H1 (cell line): ENCODE measurements at regions not wholly inside any gene's neighbourhood (a gene's known extent, or its start where the extent isn't known, plus 50 kb on each side); places are given as distances from the start of the nearest gene placed in this dataset.

ENCODE experiments used
- CTCF ChIA-PET: fragments of 300-600 bp; sonication (Branson Sonifier 250); formaldehyde crosslinking; loops from one replicate; lab custom pipeline; 2021; ENCODE audit not compliant: partially characterized antibody; lab: Charles Lee
- POLR2A ChIA-PET: fragments of 300-600 bp; sonication (Branson Sonifier 250); formaldehyde crosslinking; loops from one replicate; lab custom pipeline; 2021; ENCODE audit warnings: inconsistent platforms; ENCODE audit not compliant: partially characterized antibody; lab: Charles Lee
- DNase-seq, 2 experiments: peaks; one replicate each; pipeline versions ENCODE4 v3.0.0 to v3.0.0-alpha.2; 2010 to 2022; ENCODE audit warnings: low spot score in 2 of 2, low read depth in 1 of 2, mixed read lengths in 1 of 2
- FAIRE-seq: peaks from 2 replicates; lab custom pipeline; 2011; peaks lifted over from hg19 to GRCh38; lab: Jason Lieb, UNC
- H2AFZ ChIP-seq: 2 replicates; pipeline ENCODE4 v1.8.1; 2012; ENCODE audit warnings: low read length, inconsistent platforms
- H2AK5ac ChIP-seq: 2 replicates; pipeline ENCODE4 v1.6.1; 2013; ENCODE audit warnings: low read depth, low read length
- H2BK120ac ChIP-seq: replicated peaks from 2 replicates; pipeline ENCODE3; 2013; ENCODE audit warnings: low read depth, low read length, inconsistent platforms
- H2BK12ac ChIP-seq: 2 replicates; pipeline ENCODE4 v1.6.1; 2013; ENCODE audit warnings: low read depth, low read length
- H2BK15ac ChIP-seq: 2 replicates; pipeline ENCODE4 v1.6.1; 2013; ENCODE audit warnings: low read length
- H2BK20ac ChIP-seq: 2 replicates; pipeline ENCODE4 v1.6.1; 2013; ENCODE audit warnings: low read length
- H2BK5ac ChIP-seq: 2 replicates; pipeline ENCODE4 v1.6.1; 2013; ENCODE audit warnings: low read depth, low read length
- H3K14ac ChIP-seq: 2 replicates; pipeline ENCODE4 v1.6.1; 2013; ENCODE audit warnings: inconsistent platforms; ENCODE audit not compliant: insufficient read length
- H3K18ac ChIP-seq: 2 replicates; pipeline ENCODE4 v1.6.1; 2013; ENCODE audit warnings: low read length; ENCODE audit errors: extremely low read depth
- H3K23ac ChIP-seq: 2 replicates; pipeline ENCODE4 v1.6.1; 2013; ENCODE audit warnings: inconsistent platforms; ENCODE audit not compliant: insufficient read length
- H3K23me2 ChIP-seq: 2 replicates; pipeline ENCODE4 v1.6.1; 2013; ENCODE audit warnings: low read depth, low read length
- H3K27ac ChIP-seq: 2 replicates; pipeline ENCODE4 v1.6.1; 2011; ENCODE audit warnings: low read depth, low read length, inconsistent platforms
- H3K27me3 ChIP-seq, 4 experiments: replicated peaks in 1 of 4; 1 replicate in 1 of 4; 2 replicates in 3 of 4; pipeline versions ENCODE4 v1.6.1 to v1.8.1; 2011 to 2013; ENCODE audit warnings: low read length in 3 of 4, mild to moderate bottlenecking in 3 of 4, inconsistent platforms in 2 of 4, mixed read lengths in 2 of 4, moderate library complexity in 1 of 4; ENCODE audit not compliant: control insufficient read depth in 3 of 4, insufficient read depth in 3 of 4; ENCODE audit errors: extremely low read depth in 1 of 4
- H3K36me3 ChIP-seq, 4 experiments: 2 replicates each; pipeline versions ENCODE4 v1.6.1 to v1.8.1; 2011 to 2013; ENCODE audit warnings: mild to moderate bottlenecking in 4 of 4, low read length in 3 of 4, moderate library complexity in 2 of 4, control low read depth in 1 of 4, inconsistent platforms in 1 of 4; ENCODE audit not compliant: insufficient read depth in 4 of 4, control insufficient read depth in 2 of 4
- H3K4ac ChIP-seq: replicated peaks from 2 replicates; pipeline ENCODE3; 2013; ENCODE audit warnings: low read length, low read depth, mixed read lengths, inconsistent platforms; ENCODE audit not compliant: insufficient read length
- H3K4me1 ChIP-seq, 4 experiments: replicated peaks in 1 of 4; 1 replicate in 1 of 4; 2 replicates in 3 of 4; pipeline versions ENCODE4 v1.6.1 to v1.8.1; 2011 to 2013; ENCODE audit warnings: low read length in 3 of 4, inconsistent platforms in 2 of 4, mixed read lengths in 1 of 4; ENCODE audit not compliant: insufficient read depth in 4 of 4, control insufficient read depth in 3 of 4
- H3K4me2 ChIP-seq, 2 experiments: 2 replicates each; pipeline versions ENCODE4 v1.6.1 to v1.8.1; 2011 to 2013; ENCODE audit warnings: low read depth in 2 of 2, low read length in 2 of 2, control low read depth in 1 of 2, inconsistent platforms in 1 of 2, mild to moderate bottlenecking in 1 of 2; ENCODE audit not compliant: insufficient read depth in 1 of 2
- H3K4me3 ChIP-seq, 4 experiments: fragments of 200-600, 300-600 bp in 1 of 4; sonication (generic), shearing (Covaris generic), sonication (Bioruptor Twin) in 1 of 4; 2 replicates each; pipeline versions ENCODE4 v1.5.1 to v1.8.1; 2011 to 2016; ENCODE audit warnings: low read length in 4 of 4, low read depth in 3 of 4, control low read depth in 2 of 4, inconsistent platforms in 2 of 4, mild to moderate bottlenecking in 2 of 4, mixed read lengths in 1 of 4, moderate library complexity in 1 of 4; ENCODE audit not compliant: insufficient read depth in 2 of 4; ENCODE audit errors: extremely low read depth in 1 of 4
- H3K56ac ChIP-seq: replicated peaks from 2 replicates; pipeline ENCODE3; 2013; ENCODE audit warnings: low read depth, mild to moderate bottlenecking, mixed read lengths, low read length, inconsistent platforms; ENCODE audit not compliant: insufficient read length
- H3K79me1 ChIP-seq: 2 replicates; pipeline ENCODE4 v1.6.1; 2013; ENCODE audit warnings: low read depth, low read length, control low read depth
- H3K79me2 ChIP-seq, 2 experiments: 2 replicates each; pipeline versions ENCODE4 v1.6.1 to v1.8.1; 2012 to 2013; ENCODE audit warnings: low read length in 2 of 2, mild to moderate bottlenecking in 2 of 2, inconsistent platforms in 1 of 2; ENCODE audit not compliant: insufficient read depth in 2 of 2, control insufficient read depth in 1 of 2
- H3K9ac ChIP-seq, 4 experiments: replicated peaks in 1 of 4; 1 replicate in 1 of 4; 2 replicates in 3 of 4; pipeline versions ENCODE4 v1.6.1 to v1.8.1; 2011 to 2013; ENCODE audit warnings: low read depth in 3 of 4, low read length in 3 of 4, control low read depth in 2 of 4, mild to moderate bottlenecking in 2 of 4, moderate library complexity in 2 of 4, inconsistent platforms in 1 of 4; ENCODE audit errors: extremely low read depth in 1 of 4
- H3K9me3 ChIP-seq, 2 experiments: 2 replicates each; pipeline versions ENCODE4 v1.6.1 to v1.8.1; 2012 to 2013; ENCODE audit warnings: mild to moderate bottlenecking in 2 of 2, moderate library complexity in 2 of 2, control low read depth in 1 of 2, inconsistent platforms in 1 of 2, low read depth in 1 of 2, low read length in 1 of 2, mixed read lengths in 1 of 2; ENCODE audit not compliant: insufficient read depth in 2 of 2
- H4K20me1 ChIP-seq, 2 experiments: replicated peaks in 1 of 2; 2 replicates each; pipeline versions ENCODE3 to v1.8.1; 2011 to 2013; ENCODE audit warnings: inconsistent platforms in 2 of 2, low read length in 2 of 2, mild to moderate bottlenecking in 1 of 2; ENCODE audit not compliant: insufficient read depth in 2 of 2, control insufficient read depth in 1 of 2
- H4K5ac ChIP-seq: 2 replicates; pipeline ENCODE4 v1.6.1; 2013; ENCODE audit warnings: low read length, low read depth, mixed read lengths, inconsistent platforms; ENCODE audit not compliant: insufficient read length
- H4K8ac ChIP-seq: 2 replicates; pipeline ENCODE4 v1.8.0; 2013; ENCODE audit warnings: mild to moderate bottlenecking, moderate library complexity, low read length, inconsistent platforms; ENCODE audit not compliant: insufficient read depth; ENCODE audit errors: extremely low read depth
- H4K91ac ChIP-seq: replicated peaks from 2 replicates; pipeline ENCODE3; 2013; ENCODE audit warnings: low read length, mixed read lengths, inconsistent platforms; ENCODE audit not compliant: insufficient read length
- WGBS, 2 experiments: shearing (Covaris generic) in 1 of 2; methylation state at CpG; one replicate each; pipeline versions ENCODE4 v1.1.6 to v1.1.7; 2013 to 2015; ENCODE audit warnings: low lambda C conversion rate in 2 of 2, mixed read lengths in 2 of 2, inconsistent platforms in 1 of 2, low coverage in 1 of 2, missing lambda C conversion rate in 1 of 2; ENCODE audit not compliant: insufficient replicate concordance in 2 of 2, insufficient coverage in 1 of 2, insufficient read length in 1 of 2; ENCODE audit errors: extremely low coverage in 1 of 2, missing lambda C conversion rate in 1 of 2; 5-methylcytosine and 5-hydroxymethylcytosine counted together
- TF ChIP-seq, protein P1 (sequence below): fragments of 300-600 bp; sonication (generic); IDR thresholded peaks from 2 replicates; pipeline ENCODE4 v1.7.1; 2012; ENCODE audit warnings: low read length, moderate library complexity, mild to moderate bottlenecking, inconsistent platforms; ENCODE audit not compliant: insufficient replicate concordance

DNA sequence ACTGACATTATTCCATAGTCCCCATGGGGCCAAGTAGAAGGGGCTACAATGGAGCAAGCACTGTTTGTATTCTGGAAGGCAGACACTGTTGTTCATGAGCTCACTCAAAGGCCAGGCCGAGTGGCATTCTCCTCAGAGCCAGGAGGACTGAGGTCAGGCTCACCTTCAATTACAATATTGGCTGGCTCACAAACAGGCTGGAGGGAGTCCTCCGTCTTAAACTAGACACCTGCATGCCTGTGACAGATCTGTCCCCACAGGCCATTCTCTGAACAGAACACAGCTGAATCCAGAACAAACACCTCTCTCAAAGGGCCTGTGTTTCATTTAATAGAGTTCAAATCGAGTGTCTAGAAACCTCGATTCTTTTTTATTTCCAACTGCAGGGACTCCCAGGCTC, 347.4 kb upstream of the PPP2R3A start:
- Histone ChIP-seq H2AFZ (no peak overlapping the region; the same call in 1 of the 2 replicates), H4K5ac (no peak overlapping the region), H3K14ac (no peak overlapping the region), H3K27ac (no peak overlapping the region), H4K20me1 (no peaks in the 10 kb centered on the region), H3K56ac (no peak overlapping the region), H3K36me3 (no peaks in the 10 kb centered on the region), H3K4me3 (no peak overlapping the region), H2BK20ac (no peak overlapping the region), H3K27me3 (no peaks in the 10 kb centered on the region), H2BK120ac (no peak overlapping the region), H3K4ac (no peak overlapping the region), H2AK5ac (no peak overlapping the region), H3K79me2 (no peaks in the 10 kb centered on the region), H2BK15ac (no peak overlapping the region), H2BK12ac (no peak overlapping the region), H3K4me2 (no peak overlapping the region), H4K91ac (no peak overlapping the region), H3K9ac (no peak overlapping the region), H3K23me2 (no peaks in the 10 kb centered on the region), H3K18ac (no peak overlapping the region), H3K79me1 (no peaks in the 10 kb centered on the region), H4K8ac (no peak overlapping the region), H2BK5ac (no peak overlapping the region), H3K9me3 (0 out of 4 replicates have a peak, but pooled peaks cover 0 to 1% of the 10 kb centered on the region in 2 experiments), H3K23ac (no peak overlapping the region), H3K4me1 (no peaks in the 10 kb centered on the region)
- FAIRE-seq (no peak), DNase-seq (no peak)
- POLR2A ChIA-PET: no interaction called here
- CTCF ChIA-PET: no interaction called here
- WGBS, 2 experiments: 81% methylated on average over 4 of the region's 4 CpGs; no CpG with 5 or more reads in 1 of the 2 experiments
- TF ChIP-seq, protein P1, sequence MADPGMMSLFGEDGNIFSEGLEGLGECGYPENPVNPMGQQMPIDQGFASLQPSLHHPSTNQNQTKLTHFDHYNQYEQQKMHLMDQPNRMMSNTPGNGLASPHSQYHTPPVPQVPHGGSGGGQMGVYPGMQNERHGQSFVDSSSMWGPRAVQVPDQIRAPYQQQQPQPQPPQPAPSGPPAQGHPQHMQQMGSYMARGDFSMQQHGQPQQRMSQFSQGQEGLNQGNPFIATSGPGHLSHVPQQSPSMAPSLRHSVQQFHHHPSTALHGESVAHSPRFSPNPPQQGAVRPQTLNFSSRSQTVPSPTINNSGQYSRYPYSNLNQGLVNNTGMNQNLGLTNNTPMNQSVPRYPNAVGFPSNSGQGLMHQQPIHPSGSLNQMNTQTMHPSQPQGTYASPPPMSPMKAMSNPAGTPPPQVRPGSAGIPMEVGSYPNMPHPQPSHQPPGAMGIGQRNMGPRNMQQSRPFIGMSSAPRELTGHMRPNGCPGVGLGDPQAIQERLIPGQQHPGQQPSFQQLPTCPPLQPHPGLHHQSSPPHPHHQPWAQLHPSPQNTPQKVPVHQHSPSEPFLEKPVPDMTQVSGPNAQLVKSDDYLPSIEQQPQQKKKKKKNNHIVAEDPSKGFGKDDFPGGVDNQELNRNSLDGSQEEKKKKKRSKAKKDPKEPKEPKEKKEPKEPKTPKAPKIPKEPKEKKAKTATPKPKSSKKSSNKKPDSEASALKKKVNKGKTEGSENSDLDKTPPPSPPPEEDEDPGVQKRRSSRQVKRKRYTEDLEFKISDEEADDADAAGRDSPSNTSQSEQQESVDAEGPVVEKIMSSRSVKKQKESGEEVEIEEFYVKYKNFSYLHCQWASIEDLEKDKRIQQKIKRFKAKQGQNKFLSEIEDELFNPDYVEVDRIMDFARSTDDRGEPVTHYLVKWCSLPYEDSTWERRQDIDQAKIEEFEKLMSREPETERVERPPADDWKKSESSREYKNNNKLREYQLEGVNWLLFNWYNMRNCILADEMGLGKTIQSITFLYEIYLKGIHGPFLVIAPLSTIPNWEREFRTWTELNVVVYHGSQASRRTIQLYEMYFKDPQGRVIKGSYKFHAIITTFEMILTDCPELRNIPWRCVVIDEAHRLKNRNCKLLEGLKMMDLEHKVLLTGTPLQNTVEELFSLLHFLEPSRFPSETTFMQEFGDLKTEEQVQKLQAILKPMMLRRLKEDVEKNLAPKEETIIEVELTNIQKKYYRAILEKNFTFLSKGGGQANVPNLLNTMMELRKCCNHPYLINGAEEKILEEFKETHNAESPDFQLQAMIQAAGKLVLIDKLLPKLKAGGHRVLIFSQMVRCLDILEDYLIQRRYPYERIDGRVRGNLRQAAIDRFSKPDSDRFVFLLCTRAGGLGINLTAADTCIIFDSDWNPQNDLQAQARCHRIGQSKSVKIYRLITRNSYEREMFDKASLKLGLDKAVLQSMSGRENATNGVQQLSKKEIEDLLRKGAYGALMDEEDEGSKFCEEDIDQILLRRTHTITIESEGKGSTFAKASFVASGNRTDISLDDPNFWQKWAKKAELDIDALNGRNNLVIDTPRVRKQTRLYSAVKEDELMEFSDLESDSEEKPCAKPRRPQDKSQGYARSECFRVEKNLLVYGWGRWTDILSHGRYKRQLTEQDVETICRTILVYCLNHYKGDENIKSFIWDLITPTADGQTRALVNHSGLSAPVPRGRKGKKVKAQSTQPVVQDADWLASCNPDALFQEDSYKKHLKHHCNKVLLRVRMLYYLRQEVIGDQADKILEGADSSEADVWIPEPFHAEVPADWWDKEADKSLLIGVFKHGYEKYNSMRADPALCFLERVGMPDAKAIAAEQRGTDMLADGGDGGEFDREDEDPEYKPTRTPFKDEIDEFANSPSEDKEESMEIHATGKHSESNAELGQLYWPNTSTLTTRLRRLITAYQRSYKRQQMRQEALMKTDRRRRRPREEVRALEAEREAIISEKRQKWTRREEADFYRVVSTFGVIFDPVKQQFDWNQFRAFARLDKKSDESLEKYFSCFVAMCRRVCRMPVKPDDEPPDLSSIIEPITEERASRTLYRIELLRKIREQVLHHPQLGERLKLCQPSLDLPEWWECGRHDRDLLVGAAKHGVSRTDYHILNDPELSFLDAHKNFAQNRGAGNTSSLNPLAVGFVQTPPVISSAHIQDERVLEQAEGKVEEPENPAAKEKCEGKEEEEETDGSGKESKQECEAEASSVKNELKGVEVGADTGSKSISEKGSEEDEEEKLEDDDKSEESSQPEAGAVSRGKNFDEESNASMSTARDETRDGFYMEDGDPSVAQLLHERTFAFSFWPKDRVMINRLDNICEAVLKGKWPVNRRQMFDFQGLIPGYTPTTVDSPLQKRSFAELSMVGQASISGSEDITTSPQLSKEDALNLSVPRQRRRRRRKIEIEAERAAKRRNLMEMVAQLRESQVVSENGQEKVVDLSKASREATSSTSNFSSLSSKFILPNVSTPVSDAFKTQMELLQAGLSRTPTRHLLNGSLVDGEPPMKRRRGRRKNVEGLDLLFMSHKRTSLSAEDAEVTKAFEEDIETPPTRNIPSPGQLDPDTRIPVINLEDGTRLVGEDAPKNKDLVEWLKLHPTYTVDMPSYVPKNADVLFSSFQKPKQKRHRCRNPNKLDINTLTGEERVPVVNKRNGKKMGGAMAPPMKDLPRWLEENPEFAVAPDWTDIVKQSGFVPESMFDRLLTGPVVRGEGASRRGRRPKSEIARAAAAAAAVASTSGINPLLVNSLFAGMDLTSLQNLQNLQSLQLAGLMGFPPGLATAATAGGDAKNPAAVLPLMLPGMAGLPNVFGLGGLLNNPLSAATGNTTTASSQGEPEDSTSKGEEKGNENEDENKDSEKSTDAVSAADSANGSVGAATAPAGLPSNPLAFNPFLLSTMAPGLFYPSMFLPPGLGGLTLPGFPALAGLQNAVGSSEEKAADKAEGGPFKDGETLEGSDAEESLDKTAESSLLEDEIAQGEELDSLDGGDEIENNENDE: no peak
